GM18861 (cell line): ENCODE measurements at regions not wholly inside any gene's neighbourhood (a gene's known extent, or its start where the extent isn't known, plus 50 kb on each side); places are given as distances from the start of the nearest gene placed in this dataset.

Source experiments
- ATAC-seq: cut with Tn5 transposase; IDR thresholded peaks from one replicate; pipeline ENCODE4 v1.9.1; 2021; ENCODE audit not compliant: unreplicated experiment

DNA sequence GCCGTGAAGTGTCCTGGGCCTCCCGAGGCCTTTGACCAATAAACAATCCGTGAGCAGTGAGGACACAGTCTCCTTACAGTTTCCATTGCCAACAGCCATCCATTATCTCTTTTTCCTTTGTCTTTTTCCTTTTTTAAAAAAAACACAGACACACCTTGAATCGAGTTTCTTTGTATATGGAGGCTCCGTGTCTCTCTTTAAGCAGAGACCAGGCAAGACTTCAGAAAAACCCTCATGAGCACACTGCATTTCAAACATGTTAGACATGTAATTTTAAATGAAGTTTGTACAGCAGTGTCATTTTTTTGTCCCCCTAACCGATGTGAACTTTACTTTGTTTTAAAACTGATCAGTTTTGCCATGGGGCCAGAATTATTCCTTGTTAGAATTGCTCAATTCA lies 111.1 kb downstream of the SPTSSA start:
- ATAC-seq, result no peak

DNA sequence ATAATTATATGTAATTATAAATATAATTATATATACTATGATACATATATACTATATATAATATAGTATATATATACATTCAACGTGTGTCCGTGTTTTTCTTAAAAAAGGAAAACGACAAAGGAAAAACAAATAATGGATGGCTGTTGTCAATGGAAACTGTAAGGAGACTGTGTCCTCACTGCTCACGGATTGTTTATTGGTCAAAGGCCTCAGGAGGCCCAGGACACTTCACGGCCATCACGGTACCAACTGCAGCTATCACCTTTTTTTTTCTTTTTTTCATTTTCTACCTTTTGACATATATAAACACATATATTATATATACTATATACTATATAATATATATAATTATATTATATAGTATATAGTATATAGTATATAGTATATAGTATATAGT lies 113.4 kb downstream of the SPTSSA start:
- ATAC-seq, result no peak

DNA sequence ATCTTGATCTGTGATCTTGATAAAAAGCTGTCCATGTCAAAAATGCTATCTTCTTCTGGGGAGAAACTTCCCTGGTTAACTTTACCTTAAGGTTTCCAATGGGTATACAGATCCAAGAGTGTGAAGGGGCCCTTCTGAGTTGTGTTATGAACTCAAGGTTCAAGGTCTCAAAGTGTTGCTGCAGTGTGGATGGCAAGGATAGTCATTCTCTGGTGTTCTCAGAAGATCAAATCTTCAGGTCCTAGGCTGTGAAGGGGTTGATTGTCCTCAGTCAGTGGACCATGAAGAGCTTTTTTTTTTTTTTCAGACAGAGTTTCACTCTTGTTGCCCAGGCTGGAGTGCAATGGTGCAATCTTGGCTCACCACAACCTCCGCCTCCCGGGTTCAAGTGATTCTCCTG lies 114.4 kb downstream of the SPTSSA start:
- peak; percentile 94 for ATAC-seq

DNA sequence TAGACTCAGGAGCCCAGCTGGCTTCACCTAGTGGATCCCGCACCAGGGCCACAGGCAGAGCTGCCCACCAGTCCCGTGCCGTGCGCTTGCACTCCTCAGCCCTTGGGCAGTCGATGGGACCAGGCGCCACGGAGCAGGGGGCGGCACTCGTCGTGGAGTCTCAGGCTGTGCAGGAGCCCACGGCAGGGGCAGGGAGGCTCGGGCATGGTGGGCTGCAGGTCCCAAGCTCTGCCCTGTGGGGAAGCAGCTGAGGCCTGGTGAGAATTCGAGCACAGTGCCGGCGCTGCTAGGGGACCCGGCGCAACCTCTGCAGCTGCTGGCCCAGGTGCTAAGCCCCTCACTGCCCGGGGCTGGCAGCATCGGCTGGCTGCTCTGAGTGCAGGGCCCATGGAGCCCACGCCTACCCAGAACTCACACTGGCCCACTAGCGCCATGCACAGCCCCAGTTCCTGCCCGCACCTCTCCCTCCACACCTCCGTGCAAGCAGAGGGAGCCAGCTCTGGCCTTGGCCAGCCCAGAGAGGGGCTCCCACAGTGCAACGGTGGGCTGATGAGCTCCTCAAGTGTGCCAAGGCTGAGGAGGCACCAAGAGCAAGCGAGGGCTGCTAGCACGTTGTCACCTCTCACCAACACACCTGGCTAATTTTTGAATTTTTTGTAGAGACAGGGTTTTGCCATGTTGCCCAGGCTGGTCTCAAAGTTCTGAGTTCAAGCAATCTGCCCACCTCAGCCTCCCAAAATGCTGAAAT lies 116.1 kb downstream of the SPTSSA start:
- no peak for ATAC-seq

DNA sequence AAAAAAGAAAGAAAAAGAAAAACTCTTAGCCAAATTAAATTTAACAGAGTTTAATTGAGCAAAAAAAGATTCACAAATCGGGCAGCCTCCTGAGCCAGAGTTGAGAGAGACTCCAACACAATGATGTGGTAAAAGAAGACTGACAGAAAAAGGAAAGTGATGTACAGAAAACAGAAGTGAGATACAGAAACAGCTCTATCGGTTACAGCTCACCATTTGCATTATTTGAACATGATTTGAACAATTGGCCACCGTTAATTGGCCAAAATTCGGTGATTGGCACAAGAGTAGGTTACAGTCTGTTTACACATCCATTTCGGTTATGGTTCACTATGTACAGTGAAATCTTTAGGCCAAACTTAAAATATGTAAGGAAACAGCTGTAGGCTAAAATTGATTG lies 117.7 kb downstream of the SPTSSA start:
- no peak for ATAC-seq

DNA sequence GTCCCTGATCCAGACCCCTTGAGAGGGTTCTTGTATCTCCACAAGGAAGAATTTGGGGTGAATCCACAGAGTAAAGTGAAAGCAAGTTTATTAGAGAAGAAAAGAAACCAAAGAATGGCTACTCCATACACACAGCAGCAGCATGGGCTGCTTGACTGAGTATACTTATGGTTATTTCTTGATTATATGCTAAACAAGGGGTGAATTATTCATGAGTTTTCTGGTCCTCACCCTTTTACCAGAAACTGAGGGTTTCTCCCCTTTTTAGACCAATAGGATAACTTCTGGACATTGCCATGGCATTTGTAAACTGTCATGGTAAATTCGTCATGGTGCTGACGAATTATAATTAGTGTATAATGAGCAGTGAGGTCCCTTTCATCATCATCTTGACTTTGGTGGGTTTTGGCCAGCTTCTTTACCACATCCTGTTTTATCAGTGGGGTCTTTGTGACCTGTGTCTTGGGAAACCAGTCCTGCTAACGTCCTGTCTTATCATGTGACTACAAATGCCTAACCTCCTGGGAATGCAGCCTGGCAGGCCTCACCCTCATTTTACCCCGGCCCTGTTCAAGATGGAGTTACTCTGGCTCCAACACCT lies 121.9 kb downstream of the SPTSSA start:
- no peak for ATAC-seq

DNA sequence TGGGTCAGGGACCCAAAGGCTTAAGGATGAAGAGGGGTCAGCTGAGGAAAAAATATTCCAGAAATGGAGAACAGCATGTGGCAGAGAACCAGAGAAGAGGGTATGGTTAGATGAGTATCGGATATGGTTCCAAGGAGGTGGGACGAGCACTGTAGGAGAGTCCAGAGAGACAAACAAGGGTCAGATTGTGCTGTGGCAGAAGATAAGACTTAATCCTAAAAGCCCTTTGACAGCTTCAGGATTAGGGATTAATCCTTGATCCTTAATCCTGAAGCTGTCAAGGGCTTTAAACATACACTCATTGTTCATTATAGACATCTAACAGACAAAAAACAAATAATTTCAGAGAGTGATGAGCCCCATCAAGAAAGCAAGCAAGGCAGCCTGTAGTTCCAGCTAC lies 124.0 kb downstream of the SPTSSA start:
- ATAC-seq, result no peak

DNA sequence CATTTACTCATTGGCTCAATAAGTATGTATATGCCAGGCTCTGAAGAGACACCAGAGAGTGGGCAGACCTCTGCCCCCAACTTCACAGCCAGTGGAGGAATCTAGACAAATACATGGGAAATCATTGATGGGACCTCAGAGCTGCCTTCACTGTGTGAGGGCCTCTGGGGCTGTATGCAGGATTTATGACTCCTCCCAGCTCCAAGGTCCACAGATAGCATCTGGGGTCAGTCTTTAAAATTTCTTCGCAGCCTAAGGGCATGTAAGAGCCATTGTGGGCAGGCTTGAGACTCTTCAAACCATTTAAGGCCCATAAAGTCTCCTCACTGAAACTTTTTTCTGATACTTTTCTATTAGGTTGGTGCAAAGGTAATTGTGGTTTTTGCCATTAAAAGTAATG lies 125.5 kb downstream of the SPTSSA start:
- ATAC-seq, result no peak

DNA sequence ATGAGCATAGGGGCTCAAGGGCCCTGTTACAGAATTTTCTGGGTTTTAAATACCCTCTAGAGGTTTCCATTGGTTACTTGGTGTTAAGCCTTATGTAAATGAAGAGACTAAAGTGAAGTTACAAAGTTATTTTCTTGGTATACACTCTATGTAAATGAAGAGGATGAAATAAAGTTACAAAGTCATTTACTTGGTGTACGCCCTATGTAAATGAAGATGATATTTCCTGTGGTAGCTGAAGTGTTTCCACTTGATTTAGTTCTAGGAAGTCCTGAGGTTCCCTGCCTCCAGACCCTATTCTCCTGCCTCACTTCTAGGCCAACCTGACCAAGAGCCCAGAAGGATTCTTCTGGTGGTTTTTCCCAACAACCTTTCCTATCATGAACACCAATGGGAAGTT lies 126.1 kb downstream of the SPTSSA start:
- no peak for ATAC-seq

DNA sequence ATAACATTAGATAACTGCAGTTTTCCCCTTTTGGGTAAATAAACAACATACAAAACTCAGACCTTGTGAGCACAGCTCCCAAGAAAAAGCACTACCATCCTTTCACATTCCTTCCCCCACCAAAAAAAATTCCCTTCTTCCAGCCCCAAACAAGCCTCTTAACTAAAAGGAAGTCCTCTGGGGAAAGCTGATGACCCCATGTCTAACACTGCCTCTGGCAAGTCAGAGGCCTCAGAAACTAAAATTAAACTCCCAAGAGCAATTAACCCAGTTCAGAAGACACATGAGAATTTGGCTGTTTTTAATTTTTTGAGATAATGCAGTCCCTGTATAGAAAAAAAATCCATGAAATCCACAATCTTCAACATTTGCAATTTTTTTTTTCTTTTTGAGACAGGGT lies 127.7 kb downstream of the SPTSSA start:
- ATAC-seq, result no peak

DNA sequence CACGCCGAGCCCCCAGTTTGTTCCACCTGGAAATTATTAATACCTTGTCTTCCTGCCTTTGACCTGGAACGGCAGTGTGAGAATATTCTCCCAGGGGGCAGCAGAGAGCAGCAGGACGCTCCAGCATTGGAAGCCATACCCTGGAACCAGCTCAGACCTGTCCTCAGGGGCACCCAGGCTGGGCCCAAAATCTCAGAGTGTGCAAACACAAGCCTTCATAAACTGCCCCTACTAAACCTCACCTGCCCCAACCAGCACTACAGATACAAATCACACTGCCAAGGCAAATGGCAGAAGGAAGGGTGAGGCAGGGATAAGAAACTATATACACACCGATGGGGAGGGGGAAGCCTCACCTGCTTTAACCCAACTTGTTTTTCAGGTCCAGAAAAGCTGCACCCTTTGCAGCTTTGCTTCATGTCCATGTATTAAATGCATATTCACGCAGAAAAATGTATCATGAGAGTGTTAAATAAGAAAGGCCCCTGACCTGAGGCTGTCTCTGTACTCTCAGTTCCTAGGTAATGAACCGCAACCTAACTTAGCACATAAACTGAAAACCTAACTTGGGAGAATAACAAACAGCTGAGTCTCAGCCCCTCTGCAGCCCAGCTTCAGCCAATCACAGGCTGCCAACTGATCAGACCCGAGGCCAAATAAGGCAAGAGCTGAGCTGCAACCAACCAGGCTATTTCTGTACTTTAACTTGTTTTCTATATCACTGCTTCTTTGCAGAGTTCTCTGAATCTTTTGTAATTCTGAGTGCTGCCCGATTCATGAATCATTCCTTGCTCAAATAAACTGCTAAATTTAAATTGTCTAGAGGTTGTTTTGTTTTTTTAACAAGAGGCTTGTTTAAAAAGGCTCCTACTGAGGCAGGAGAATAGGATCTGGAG lies 130.1 kb downstream of the SPTSSA start:
- ATAC-seq, result peak; percentile 74

DNA sequence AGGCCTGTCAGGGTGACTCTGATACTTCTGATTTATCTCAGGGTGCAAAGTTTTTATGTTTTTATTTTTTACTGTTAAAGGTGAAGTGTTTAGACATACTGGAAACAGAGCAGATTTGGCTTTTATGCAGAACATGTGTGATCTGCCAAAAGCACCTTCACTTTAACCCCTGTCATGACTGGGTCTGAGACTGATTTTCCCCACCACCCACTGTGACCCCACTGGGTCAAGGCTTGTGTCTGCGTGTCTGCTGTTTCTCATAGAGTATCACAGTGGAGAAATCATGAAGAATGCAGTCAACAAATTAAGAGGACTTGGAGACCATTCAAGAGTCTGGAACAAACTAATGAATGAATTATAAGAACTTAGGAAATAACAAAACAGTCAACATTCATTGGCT lies 131.2 kb downstream of the SPTSSA start:
- no peak for ATAC-seq

DNA sequence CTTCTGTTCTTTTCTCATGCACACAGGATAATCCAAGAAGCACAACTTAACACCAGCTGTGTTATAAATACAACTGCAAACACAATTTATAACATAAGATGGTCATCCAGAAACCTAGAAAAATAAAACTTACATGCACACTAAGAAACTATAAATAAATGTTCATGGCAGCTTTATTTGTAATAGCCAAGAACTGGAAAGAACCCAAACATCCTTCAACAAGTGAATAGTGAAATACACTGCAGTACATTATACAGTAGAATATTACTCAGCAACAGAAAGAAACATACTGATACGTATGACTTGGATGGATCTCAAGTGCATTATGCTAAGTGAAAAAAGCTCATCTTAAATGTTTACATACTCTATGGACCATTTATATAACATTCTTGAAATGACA lies 132.7 kb downstream of the SPTSSA start:
- ATAC-seq, result no peak

DNA sequence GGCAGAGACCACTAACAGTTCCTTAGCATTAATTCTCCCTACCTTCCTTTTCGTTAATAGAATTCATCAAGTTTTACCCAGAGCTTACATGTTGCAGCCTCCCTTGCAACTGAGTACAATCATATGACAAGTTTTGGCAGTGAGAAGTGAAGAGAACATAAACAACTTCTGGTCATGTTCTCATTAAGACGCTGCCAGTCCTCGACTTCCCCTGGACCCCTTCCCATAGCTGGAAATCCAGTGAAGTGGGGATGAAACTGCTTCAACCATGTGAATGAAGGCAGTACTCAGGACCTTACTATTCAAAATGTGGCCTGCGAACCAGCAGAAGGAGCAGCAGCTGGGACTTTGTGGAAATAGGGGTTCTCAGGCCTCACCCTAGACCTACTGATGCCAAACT lies 133.9 kb downstream of the SPTSSA start:
- ATAC-seq, result no peak

DNA sequence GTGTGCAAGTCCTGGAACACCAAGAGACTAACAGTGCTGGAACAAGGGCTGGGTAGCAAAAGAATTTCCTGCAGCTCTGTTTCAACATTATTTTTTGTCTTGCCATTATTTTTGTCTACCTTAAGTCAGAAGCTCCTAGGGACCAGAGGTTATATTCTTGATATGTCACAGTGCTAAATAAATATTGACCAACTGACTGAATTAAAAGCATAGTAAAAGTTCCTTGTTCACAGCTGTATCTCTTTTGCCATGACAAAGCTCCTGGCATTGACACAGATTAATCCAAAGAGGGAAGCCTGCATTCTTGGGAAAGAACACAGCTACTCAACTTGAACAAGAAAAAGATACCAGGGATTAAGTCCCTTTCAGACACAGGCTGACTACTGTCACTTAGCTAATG lies 136.5 kb downstream of the SPTSSA start:
- no peak for ATAC-seq

DNA sequence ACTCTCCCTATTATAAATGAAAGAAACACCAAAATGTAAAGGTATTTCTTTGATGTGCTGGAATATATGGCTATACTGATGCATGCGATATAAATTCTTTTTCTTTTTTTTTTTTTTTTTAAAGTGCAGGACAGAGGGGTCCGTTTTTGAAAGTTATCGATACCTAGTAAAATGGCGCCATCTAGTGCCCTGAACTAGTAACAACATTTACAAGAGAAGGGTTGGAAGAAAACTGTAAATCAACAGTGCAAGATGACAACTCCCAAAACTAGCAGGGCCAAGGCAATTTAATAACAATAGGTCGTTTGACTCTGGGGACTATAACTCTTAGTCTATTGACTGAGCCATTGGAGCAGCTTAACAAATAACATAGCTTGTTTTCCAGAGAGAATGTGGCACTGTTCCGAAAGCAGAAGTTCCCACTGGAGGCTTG lies 137.7 kb downstream of the SPTSSA start:
- ATAC-seq, result no peak

DNA sequence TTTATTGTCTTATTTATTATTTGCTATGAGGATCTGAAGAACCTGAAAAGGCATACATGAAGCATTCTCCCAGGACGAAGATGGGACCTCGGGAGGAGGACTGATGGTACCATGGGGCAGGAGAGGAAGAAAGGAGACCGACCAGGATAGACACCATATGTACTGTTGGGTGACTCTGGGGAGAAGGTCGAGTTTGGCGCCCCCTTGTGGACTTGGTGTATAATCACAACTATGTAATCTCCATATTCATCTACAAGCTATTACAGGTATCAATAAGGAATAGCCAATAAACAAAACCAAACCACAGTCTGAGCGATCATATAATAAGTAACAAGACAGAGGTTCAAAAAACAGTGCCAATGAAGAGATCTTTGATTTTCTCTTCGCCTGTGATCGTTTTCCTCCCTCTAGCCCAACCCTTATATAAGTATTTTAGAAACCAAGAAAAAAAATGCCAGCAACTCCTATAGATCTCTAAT lies 139.1 kb downstream of the SPTSSA start:
- ATAC-seq, result no peak

DNA sequence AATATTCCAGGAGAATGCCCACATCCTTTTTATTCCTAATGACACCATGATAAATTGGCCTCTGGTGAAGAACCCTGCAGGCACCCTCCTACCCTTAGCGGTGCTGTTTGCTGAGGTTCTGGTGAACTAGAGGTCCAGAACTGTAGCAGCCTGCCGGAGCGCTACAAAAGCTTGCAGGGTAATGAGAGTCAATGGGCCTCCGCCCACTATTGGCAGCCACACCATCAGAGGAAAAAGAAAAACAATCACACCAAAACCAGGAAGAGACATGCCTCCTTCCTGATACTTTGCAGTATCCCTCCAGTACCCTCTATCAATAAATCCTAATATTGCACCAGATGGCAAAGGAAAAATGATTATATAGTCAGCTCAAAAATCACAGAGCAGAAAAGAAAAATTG lies 142.9 kb downstream of the SPTSSA start:
- no peak for ATAC-seq

DNA sequence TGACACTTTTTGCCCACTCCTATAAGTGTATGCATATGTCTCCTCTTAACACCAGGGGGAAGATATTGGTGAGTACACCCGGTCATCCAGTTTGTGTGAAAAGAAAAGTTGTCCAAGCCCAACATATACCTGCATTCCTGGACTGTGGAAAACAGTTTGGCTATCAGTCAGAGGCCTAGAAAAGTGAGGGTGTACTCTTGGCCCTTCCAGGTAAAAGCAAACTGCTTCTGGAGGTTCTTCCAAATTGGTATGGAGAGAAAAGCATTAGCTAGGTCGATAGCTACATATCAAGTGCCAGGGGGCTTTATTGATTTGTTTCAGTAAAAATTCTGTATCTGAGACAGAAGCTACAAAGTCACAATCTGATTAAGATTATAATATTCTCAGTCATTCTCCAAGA lies 144.0 kb downstream of the SPTSSA start:
- ATAC-seq, result no peak

DNA sequence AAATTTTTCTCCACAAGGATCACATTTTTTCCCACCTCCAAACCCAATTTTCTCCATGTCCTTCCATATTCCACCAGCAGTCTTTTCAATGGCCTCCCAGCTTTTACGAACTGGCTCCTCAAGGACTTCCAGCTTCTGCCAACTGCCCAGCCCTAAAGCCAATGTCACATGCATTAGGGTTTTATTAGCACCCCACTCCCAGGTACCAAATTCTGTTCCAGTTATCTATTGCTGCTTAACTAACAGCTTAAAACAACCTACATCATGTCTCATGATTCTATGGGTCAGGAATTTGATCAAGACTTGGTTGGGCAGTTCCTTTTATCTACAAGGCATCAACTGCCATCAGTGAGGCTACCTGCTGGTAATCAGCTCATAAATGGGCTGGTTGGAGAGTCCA lies 151.3 kb downstream of the SPTSSA start:
- ATAC-seq, result no peak

DNA sequence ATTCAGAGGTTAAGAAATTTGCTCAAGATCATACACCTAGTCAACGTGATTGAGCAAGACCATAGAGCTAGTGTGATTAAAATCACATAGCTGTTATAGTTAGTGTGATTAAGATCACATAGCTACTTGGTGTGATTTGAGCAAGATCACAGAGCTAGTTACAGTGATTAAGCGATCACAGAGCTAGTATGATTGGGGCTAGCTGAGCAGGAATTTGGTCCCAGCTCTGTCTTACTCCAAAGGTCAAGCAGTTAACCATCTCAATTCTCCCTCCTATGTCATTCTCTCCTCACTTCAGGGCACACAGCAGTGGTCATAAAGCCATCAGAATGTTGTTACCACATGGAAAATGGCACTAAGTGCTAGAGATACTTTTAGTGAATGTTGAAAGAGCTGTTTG lies 158.2 kb downstream of the SPTSSA start:
- no peak for ATAC-seq

DNA sequence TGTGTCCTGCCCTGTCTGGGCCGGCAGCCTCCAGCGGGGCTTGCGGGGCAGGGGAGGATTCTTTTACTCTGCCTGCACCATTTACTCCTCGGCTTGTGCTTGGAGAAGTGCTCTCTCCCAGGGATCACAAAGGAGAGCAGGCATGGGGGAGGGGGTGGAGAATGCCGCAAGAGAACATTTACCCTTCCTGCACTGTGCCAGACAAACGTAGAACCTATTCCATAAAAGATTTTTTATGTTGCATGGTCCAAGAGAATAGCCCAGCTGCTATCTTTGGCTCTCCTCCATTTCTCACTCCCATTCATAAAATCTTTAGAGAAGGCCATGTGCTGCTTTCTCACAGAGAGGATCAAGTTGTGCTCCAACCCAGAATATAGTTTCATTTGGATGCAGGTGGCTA lies 159.4 kb downstream of the SPTSSA start:
- no peak for ATAC-seq
